Lower leg skin (tissue), 4 donors: ENCODE measurements at regions not wholly inside any gene's neighbourhood (a gene's known extent, or its start where the extent isn't known, plus 50 kb on each side); places are given as distances from the start of the nearest gene placed in this dataset.

Experiments
- DNase-seq, 2 donors: peaks; one replicate each; pipeline ENCODE4 v3.0.0-alpha.2; 2019; ENCODE audit warnings: low spot score in 2 of 2
- H3K4me3 ChIP-seq: fragments of 200-600 bp; sonication (generic); 2 replicates; pipeline ENCODE4 v1.5.1; 2017; ENCODE audit warnings: mild to moderate bottlenecking, low read depth; ENCODE audit not compliant: poor library complexity, severe bottlenecking
- CTCF ChIP-seq, 3 donors: fragments of 450-650 bp; IDR thresholded peaks; one replicate each; pipeline ENCODE4 v1.5.1; 2016; ENCODE audit warnings: antibody characterized with exemption in 3 of 3, mild to moderate bottlenecking in 3 of 3, moderate library complexity in 2 of 3
- POLR2A ChIP-seq, 2 donors: fragments of 450-650 bp; IDR thresholded peaks; one replicate each; pipeline ENCODE4 v1.6.1; 2016 to 2017; ENCODE audit warnings: antibody characterized with exemption in 2 of 2, mild to moderate bottlenecking in 1 of 2, moderate library complexity in 1 of 2
- WGBS, 2 donors: methylation state at CpG; one replicate each; pipeline ENCODE4 v1.1.5; 2018; 5-methylcytosine and 5-hydroxymethylcytosine counted together
- intact Hi-C: fragments of 100-400 bp; cut with DNase I; formaldehyde crosslinking; loops from one replicate; pipeline ENCODE4 v1.15.0; 2023; ENCODE audit warnings: low total_unique reads

- WGBS, 2 donors = 72 to 75% methylated on average over 7 of the region's 7 CpGs
- no peak for DNase-seq
- H3K4me3 ChIP-seq = no peak overlapping the region
- intact Hi-C loops = no loop called here
- no peak for TF ChIP-seq POLR2A (IDR thresholded peaks at IDR 0.05)
- TF ChIP-seq CTCF (IDR thresholded peaks at IDR 0.05) = no peak
These were observed 236.4 kb upstream of the MID1 start for GRCh38 chrX:10856797-10857196.

DNA sequence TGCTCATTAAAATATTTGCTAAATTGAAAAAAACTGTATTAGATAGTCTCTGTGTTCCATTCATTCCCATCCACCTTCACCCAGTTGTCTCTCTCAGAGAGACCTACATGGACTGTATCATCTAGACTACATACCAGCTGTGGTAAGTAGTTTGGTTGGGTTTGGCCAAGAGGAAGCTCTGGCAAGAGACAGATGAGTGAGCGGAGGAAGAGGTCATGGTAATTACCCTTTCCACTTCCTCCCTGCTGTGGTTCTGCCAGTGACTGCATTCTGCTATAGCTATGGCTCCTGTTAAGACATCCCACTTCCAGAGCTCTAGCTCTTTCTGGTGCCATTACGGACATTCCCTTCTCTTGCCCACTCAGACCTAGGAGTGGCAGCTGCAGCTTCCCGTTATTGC, 239.0 kb upstream of the MID1 start:
- DNase-seq = no peak
- H3K4me3 ChIP-seq = no peak overlapping the region
- 86% methylated on average over 3 of the region's 3 CpGs for whole genome bisulfite sequencing, 2 donors
- TF ChIP-seq CTCF (IDR thresholded peaks at IDR 0.05) (no peak), POLR2A (IDR thresholded peaks at IDR 0.05) (no peak)
- intact Hi-C loops = no loop called here

GRCh38 chrX:10875995-10876394, 235.1 kb upstream of the HCCS start:
- 56 to 100% methylated on average over 1 of the region's 1 CpG for WGBS, 2 donors
- intact Hi-C loops = no loop called here
- DNase-seq = no peak
- no peak for TF ChIP-seq POLR2A (IDR thresholded peaks at IDR 0.05)
- H3K4me3 ChIP-seq = no peak overlapping the region

DNA sequence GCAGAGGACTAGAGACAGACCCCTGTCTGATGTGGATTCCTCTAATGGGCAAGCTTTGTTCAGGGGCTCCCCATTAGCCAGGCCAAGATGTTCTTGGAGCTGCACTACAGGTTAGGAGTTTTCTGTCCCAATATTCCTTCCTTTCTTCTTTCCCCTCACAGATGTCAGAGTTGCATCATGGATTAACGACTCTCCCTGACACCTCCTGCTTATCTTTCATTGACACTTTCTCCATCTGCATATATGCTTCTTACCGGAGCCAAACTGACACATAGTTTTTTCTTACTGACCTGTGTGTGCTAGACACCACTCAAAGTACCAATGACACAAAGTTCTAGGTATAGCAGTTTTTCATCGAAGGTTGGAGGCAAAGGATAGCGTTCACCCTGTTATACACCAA, 228.6 kb upstream of the HCCS start:
- TF ChIP-seq CTCF (IDR thresholded peaks at IDR 0.05) = no peak
- TF ChIP-seq POLR2A (IDR thresholded peaks at IDR 0.05) = no peak
- DNase-seq = no peak
- intact Hi-C loops = no loop called here
- 85 to 91% methylated on average over 4 of the region's 4 CpGs for WGBS, 2 donors
- no peak overlapping the region for H3K4me3 ChIP-seq

DNA sequence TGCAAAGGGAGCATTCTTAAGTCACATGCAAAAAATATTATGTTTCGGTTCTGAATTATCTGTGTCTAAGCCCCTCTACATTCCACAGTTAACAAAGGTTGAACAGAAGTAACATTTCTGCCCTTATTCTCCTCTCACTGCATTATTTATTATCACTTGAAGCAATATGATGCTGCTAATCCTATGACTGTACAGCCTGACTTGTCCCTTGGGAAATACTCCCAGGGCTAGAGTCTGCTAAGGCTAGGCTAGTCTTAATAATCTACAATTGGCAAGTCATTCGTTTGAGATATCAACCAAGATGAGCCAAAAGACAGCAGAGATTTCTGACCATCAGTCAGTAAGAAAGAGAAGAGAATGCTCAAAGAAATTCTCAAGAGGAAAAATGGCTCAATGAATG, 226.9 kb upstream of the HCCS start:
- no peak for DNase-seq
- H3K4me3 ChIP-seq = no peak overlapping the region
- 46 to 82% methylated on average over 2 of the region's 2 CpGs for WGBS, 2 donors
- intact Hi-C loops = no loop called here
- TF ChIP-seq CTCF (IDR thresholded peaks at IDR 0.05) = no peak
- TF ChIP-seq POLR2A (IDR thresholded peaks at IDR 0.05) = no peak

DNA sequence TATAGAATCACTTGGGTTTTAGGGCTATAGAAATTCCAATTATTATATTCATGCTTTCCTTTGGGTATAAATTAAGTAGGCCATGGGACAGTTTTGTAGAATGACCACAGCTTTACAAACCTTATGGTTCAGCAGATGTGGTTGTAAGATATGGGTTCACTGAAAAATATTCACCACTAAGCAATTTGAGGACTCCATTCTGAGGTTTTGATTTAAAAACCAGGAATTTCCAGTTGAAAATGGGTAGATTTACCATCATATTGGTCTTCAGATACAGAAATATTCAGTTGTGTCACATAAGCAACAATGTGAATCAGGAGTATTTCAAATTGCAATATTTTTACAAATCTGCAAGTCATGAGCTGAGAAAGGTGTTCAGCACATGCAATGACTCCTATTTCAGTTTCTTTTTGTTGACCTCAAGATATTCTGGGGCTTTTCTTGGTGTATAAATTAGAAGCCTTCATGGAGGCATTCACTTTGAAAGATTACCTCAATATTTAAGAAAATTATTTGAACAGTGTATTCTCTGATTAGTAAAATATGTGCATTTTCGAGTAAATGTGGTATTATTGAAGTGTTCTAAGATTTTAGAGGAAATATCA, 218.4 kb upstream of the HCCS start:
- 40 to 91% methylated on average over 1 of the region's 1 CpG for WGBS, 2 donors
- H3K4me3 ChIP-seq = no peak overlapping the region
- DNase-seq = no peak
- no peak for TF ChIP-seq POLR2A (IDR thresholded peaks at IDR 0.05)
- no peak for TF ChIP-seq CTCF (IDR thresholded peaks at IDR 0.05)
- intact Hi-C loops = no loop called here
